ENCODE measurements at regions not wholly inside any gene's neighbourhood (a gene's known extent, or its start where the extent isn't known, plus 50 kb on each side); places are given as distances from the start of the nearest gene placed in this dataset.

- DNase-seq (ENCODE audit: low spot score), result no peak
- ATAC-seq, result no peak
These were observed 869.0 kb downstream of the SH3BGRL start for GRCh38 chrX:82070948-82071347.

- ATAC-seq (peak; percentile 56), DNase-seq (ENCODE audit: low spot score) (no peak)
These were observed 879.1 kb downstream of the SH3BGRL start for GRCh38 chrX:82081027-82081426.

- DNase-seq (ENCODE audit: low spot score) (peak; percentile 67), ATAC-seq (peak; percentile 98)
These were observed 885.8 kb downstream of the SH3BGRL start for GRCh38 chrX:82087699-82088098.

GRCh38 chrX:82092307-82092706 is 890.4 kb downstream of the SH3BGRL start:
- DNase-seq (ENCODE audit: low spot score), result no peak
- no peak for ATAC-seq

GRCh38 chrX:82125103-82125502 is 923.2 kb downstream of the SH3BGRL start:
- ATAC-seq, result no peak
- no peak for DNase-seq (ENCODE audit: low spot score)

GRCh38 chrX:82127228-82128123 is 925.6 kb downstream of the SH3BGRL start:
- no peak for DNase-seq (ENCODE audit: low spot score)
- ATAC-seq, result no peak

- DNase-seq (ENCODE audit: low spot score) (no peak), ATAC-seq (no peak)
These were observed 932.5 kb downstream of the SH3BGRL start for GRCh38 chrX:82134378-82134777.

- ATAC-seq (no peak), DNase-seq (ENCODE audit: low spot score) (no peak)
These were observed 940.0 kb downstream of the SH3BGRL start for GRCh38 chrX:82141942-82142341.

GRCh38 chrX:82161195-82161594 is 959.3 kb downstream of the SH3BGRL start:
- no peak for ATAC-seq
- no peak for DNase-seq (ENCODE audit: low spot score)

GRCh38 chrX:82163701-82164100 is 961.8 kb downstream of the SH3BGRL start:
- ATAC-seq, result no peak
- DNase-seq (ENCODE audit: low spot score), result no peak

- ATAC-seq (no peak), DNase-seq (ENCODE audit: low spot score) (no peak)
These were observed 995.0 kb downstream of the SH3BGRL start for GRCh38 chrX:82196866-82197265.

- DNase-seq (ENCODE audit: low spot score), result no peak
- no peak for ATAC-seq
These were observed 1007.1 kb downstream of the SH3BGRL start for GRCh38 chrX:82208975-82209374.

GRCh38 chrX:82218361-82218760 is 1016.5 kb downstream of the SH3BGRL start:
- peak; percentile 92 for ATAC-seq

GRCh38 chrX:82219129-82219528 is 1017.2 kb downstream of the SH3BGRL start:
- ATAC-seq, result no peak
- DNase-seq (ENCODE audit: low spot score), result no peak

More at GRCh38 chrX:82218361-82218760, 1016.5 kb downstream of the SH3BGRL start:
- no peak for DNase-seq (ENCODE audit: low spot score)

- ATAC-seq, result no peak
- no peak for DNase-seq (ENCODE audit: low spot score)
These were observed 1023.1 kb downstream of the SH3BGRL start for GRCh38 chrX:82224961-82225360.

- ATAC-seq, result peak; percentile 79
These were observed 1028.1 kb downstream of the SH3BGRL start for GRCh38 chrX:82230013-82230412.

GRCh38 chrX:82232679-82233078 is 1030.8 kb downstream of the SH3BGRL start:
- ATAC-seq (no peak), DNase-seq (ENCODE audit: low spot score) (no peak)

More at GRCh38 chrX:82230013-82230412, 1028.1 kb downstream of the SH3BGRL start:
- DNase-seq (ENCODE audit: low spot score), result no peak

GRCh38 chrX:82237328-82237727 is 1035.4 kb downstream of the SH3BGRL start:
- ATAC-seq (no peak), DNase-seq (ENCODE audit: low spot score) (no peak)

Data from left lobe of liver (tissue), 2 donors.